D341Med (cell line): ENCODE measurements at regions not wholly inside any gene's neighbourhood (a gene's known extent, or its start where the extent isn't known, plus 50 kb on each side); places are given as distances from the start of the nearest gene placed in this dataset.

Experiments used
- DNase-seq: peaks from one replicate; pipeline ENCODE4 v3.0.0; 2012; ENCODE audit warnings: low spot score

DNA sequence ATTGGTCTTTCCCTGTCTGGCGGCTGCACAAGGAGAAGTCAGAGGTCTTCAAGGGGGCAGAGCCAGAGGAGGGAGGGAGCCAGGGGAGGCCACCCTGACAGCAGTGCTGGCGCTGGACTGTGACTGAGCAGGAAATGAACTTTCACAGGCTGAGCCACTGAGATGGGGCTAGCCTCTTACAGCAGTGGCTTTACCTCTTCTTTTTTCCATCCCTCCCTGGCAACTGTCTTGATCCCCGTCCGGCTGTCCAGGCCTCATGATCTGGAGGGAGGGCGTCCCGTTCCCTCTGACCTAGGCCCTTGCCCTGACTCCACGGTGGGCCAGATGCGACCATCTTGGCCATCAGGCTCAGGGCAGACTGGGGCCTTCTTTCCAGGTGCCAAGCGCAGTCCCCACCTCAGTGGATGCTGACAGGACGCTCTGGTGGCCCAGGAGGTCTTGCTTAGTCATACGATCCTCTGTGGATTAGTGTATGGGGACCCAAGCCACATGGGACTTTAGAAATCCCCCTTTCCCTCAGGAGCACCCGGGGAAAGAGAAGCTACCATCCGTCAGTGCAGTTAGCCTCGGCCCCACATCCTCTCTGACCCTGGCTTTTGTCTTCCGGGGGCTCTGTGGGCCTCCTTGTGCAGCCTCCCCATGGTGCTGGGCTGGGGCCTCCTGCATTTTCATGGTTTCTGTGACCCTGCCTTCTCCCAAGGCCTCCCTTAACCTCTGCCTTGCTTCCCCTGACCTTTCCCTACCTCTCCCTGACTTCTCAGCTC lies 57.4 kb upstream of the CCDC167 start:
- no peak for DNase-seq

DNA sequence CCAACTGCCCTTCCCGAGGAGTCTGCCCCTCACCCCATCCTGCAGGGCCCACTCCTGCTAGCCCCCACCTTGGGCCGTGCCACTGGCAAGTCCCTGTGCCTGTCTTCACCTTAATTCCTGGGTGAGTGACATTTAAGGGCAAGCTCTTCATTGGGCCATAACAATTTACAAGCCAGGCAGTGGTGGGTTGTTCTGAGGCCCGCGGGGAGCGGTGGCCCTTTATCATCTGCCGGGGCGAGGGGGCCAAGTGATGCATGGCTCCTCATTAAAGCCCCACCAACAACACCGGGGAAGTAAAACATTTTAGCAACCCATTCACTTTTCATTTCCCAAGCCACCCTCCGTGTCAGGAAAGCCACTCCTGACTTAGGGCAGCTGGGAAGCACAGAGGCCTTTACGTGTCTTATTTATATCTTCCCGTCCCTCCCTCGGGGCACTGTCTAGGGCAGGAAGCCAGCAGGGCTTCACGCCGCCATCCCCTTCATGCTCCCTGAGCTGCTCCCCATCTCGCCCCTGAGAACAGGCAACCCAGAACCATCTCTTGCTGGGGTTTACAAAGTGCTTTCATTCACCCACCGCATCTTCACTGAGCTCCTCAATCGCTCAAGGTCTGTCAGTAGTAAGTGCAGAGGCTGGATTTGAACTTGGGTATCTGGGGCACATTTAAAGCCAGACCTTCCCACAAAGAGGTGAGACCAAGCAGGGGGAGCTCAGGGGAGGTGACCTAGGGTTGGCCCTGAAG lies 55.5 kb upstream of the CCDC167 start:
- DNase-seq: no peak

DNA sequence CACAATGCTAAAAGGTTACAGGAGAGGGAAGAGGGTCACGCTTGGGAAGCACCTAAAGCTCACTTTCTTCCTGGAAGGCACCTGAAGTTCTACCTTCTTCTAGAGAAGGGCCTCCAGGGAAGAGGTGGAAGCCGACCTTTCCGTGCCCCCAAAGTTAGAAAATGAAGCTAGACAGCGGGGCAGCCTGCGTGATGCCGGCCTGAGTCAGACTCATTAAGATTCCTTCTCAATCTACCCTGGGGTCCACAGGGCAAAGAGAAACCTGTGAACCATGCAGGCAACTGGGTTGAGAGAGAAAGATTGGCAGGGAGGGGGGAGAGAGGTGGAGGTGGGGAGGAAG lies 54.8 kb upstream of the CCDC167 start:
- no peak for DNase-seq

DNA sequence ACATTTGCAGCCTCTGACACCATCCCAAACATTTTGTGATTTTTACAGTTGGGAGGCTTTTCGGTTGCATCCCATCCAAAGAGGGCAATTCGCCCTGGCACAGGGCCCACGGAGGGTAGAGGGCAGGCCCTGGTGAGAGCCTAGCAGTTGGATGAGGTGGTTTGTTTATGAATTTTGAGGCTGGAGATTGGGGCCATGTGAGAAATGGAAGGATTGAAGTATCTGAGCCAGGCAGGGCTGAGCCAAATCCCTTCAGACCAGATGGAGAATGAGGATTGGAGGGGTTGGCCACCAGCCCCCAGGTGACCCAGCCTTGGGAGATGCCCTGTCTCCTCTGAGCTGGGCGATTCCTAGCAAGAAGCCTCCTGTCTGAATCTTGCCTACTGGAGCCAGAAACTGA lies 52.6 kb upstream of the CCDC167 start:
- no peak for DNase-seq

DNA sequence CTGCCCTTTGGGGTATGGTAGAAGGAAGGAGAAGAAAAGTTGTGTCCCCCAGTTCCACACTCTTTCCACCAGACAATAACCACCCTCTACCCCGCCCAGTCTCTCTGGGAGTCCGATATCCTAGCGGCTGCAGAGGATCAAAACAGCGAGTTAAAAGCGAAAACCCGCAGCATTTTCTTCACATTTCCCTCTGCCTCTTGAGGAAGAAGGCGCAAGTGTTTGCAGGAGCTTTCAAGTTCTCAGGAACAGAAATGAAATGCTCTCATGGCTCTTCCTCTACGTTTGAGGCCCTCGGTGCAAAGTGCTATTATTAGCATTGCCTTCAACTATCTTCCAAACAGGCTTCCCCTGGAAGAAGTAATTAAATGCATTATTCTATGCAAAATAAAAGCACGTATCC lies 52.2 kb upstream of the CCDC167 start:
- DNase-seq: no peak

DNA sequence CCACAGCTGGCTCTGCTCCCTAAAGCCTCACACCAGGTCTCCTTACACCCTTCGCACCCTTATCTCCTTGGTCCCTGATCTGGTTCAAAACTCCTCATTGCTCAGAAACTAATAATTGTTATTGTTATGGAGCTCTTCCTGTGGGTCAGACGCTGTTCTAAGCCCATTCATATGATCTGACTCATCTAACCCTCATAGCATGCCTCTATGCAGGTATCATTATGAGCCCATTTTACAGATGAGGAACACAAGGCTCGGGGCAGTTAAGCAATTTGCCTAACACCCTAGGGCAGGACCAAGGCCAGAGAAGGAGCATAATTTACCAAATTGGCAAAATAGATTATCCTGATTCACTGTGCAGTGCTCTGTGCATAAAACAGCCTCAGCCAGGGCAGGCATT lies 51.8 kb upstream of the CCDC167 start:
- DNase-seq: no peak

DNA sequence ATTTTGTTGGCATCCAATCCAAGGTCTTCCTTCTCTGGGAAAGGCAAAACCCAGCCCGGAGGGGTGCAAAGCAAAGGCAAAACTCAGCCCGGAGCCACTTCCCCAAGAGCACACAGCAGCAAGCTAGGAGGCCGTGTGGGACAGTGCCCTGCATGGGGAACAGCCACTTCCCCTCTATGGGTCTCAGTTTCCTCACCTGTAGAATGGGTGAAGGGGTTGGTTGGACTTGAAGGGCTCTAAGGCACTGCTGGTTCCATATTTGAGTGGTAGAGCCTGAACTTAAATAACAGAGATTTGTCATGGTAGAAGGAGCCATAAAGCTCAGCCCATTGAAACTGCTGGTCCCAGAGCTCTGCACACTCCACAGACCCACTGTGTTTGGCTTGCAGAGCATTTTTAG lies 51.3 kb upstream of the CCDC167 start:
- DNase-seq: no peak

DNA sequence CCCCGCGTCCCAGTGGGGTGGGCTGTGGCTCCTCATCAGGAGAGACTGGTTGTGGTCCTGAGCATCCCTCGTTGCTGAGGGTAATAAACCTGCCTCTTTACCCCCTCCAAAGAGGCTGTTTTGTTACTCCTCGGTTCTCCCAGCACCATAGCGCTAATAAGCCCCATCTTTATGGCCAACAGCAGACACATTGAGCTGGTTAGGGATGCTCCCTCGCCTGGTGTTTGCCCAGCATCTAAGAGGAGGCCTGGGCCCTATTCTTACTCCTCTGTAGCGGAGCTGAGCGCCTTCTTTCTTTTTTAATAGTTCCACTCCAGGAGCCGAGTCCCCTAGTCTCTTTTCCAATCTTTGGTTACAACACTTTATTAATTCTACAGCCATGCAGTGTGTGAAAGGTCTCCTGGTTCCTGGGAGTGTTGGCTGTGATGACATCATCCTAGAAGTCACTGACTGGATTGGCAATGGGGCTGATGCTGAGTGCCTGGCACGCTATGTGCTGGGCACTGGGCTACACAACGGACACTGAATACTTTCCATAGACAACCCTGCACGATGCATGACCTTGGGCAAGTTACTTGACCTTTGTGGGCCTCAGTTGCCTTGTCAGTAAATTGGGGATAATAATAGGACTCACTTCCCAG lies 50.6 kb upstream of the CCDC167 start:
- DNase-seq: no peak

DNA sequence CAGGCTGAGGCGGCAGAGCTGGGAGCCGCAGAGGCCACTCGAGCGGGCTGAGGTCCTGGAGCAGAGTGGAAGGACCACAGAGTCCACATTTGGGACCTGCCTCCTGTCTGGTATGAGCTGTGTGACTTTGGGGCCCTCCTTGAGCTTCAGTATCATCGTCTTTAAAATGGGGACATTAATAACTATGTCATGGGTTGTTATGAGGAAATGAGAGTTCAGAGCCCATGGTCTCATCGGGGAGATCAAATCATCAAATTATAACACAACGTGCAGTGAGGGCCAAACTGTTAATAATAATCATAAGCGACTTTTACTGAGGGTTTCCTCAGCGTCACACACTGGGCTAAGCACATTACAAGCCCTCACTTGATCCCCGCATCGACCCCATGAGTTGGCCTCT lies 49.9 kb upstream of the CCDC167 start:
- no peak for DNase-seq
